Head of caudate nucleus (tissue), 42 donors: ENCODE measurements at regions not wholly inside any gene's neighbourhood (a gene's known extent, or its start where the extent isn't known, plus 50 kb on each side); places are given as distances from the start of the nearest gene placed in this dataset.
"Not testable (repeated sequence)": the region's sequence is repeated elsewhere in the genome, so short reads cannot be mapped to it uniquely, and the experiment has no call there.

Experiments used
- DNase-seq, 42 donors: peaks; one replicate each; pipeline versions ENCODE4 v3.0.0 to v3.0.0-alpha.2; 2020 to 2021; ENCODE audit warnings: mixed read lengths in 7 of 42
- intact Hi-C: fragments of 100-400 bp; cut with DNase I; formaldehyde crosslinking; loops from one replicate; pipeline ENCODE4 v1.15.0; 2022

DNA sequence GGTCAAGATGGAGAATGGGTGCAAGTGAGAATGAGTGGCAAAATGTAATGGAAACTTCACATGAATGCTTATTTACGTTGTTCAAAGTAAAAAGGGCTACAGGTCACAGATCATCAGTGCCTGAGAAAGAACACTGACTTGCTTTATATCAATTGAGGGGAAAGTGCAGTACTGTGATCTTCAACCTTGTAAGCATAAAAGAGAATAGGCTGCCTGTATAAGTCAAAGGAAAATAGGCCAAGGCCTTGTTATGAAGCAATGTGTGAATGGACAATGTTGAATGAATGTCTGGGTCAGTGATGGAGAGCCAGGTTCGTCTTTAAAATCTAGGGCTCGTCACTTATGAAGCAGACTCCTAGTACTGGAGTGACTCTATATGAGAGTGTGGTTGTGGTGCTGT is 158.6 kb upstream of the NT5E start:
- intact Hi-C loops: no loop called here
- no peak for DNase-seq

DNA sequence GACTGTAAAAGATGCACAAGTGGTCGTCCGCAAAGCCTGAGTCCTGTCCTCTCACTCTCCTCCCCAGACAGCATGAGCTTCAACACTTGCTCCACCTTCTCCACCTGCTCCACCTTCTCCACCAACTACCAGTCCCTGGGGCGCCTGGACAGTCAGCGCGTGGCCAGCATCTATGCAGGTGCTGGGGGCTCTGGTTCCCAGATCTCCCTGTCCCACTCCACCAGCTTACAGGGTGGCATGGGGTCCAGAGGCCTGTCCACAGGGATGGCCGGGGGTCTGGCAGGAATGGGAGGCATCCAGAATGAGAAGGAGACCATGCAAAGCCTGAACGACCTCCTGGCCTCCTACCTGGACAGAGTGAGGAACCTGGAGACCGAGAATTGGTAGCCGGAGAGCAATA is 162.2 kb upstream of the NT5E start:
- intact Hi-C loops: no loop called here
- no peak for DNase-seq

- intact Hi-C loops: no loop called here
- DNase-seq: no peak
These were observed 162.7 kb upstream of the NT5E start for GRCh38 chr6:85287158-85287557.

DNA sequence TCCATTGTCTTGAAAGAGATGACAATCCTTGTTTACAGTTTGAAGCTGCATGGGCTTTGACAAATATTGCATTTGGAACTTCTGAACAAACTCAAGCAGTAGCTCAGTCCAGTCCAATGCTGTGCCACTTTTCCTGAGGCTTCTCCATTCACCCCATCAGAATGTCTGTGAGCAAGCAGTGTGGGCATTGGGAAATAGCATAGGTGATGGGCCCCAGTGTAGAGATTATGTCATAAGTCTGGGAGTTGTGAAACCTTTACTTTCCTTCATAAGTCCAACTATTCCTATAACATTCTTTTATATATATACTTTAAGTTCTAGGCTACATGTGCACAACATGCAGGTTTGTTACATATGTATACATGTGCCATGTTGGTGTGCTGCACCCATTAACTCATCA is 163.4 kb upstream of the NT5E start:
- DNase-seq, intact Hi-C loops: not testable (repeated sequence)

- intact Hi-C loops: no loop called here
- DNase-seq: no peak
These were observed 163.9 kb upstream of the NT5E start for GRCh38 chr6:85285934-85286333.

- DNase-seq: no peak
- intact Hi-C loops: no loop called here
These were observed 164.8 kb upstream of the NT5E start for GRCh38 chr6:85285114-85285513.

GRCh38 chr6:85283436-85283835 is 166.4 kb upstream of the NT5E start:
- no peak for DNase-seq
- intact Hi-C loops: no loop called here

DNA sequence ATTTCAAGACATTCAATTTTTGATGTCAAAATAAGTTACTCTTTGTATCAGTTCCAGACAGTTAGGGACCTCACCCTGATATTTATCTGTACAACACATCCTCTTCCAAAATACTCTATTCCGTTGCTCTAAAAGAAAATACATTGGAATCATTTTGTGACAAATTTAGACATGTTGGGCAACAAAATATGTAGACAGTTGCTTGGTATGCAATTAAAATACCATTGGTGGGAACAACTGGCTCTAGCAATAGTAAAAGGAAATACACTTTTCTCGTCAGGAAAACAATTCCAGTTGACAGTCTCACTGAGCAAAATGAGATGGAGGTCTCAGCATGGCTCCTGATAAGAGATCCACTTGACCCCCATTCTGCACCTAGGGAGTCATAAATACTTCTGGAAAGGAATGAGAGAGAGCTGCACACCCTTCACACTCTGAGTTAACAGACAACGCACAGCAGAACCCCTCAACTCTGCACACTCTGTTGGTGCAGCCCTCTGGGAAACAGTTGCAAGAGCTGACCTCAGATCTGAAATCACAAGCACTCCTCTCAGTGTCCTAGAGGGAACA is 171.3 kb upstream of the NT5E start:
- no peak for DNase-seq
- intact Hi-C loops: no loop called here

DNA sequence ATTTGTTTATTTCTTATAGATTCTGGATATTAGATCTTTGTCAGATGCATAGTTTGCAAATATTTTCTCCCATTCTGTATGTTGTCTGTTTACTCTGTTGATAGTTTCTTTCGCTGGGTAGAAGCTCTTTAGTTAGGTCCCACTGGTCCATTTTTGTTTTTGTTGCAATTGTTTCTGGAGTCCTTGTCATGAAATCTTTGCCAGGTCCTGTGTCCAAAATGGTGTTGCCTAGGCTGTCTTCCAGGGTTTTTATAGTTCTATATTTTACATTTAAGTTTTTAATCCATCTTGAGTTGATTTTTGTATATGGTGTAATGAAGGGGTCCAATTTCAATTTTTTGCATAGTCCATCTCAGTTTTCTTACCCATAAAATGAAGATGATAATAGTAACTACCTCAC is 173.9 kb upstream of the NT5E start:
- intact Hi-C loops, DNase-seq: not testable (repeated sequence)

DNA sequence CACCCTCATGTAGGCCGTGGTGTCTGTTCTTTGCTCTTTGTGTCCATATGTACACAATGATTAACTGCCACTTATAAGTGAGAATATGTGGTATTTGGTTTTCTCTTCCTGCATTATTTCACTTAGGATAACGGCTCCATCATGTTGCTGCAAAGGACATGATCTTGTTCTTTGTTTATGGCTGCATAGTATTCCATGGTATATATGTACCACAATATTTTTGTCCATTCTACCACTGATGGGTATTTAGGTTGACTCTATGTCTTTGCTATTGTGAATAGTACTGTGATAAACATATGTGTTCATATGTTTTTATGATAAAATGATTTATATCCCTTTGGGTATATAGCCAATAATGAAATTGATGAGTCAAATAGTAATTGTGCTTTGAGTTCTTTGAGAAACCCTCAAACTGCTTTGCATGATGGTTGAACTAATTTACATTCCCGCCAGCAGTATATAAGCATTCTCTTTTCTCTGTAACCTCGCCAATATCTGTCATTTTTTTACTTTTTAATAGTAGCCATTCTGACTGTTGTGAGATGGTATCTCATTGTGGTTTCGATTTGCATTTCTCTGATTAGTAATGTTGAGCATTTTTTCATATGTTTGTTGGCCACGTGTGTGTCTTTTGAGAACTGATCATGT is 174.4 kb upstream of the NT5E start:
- intact Hi-C loops: no loop called here
- DNase-seq: no peak

GRCh38 chr6:85273870-85274269 is 176.0 kb upstream of the NT5E start:
- intact Hi-C loops: no loop called here
- no peak for DNase-seq

- DNase-seq: no peak
- intact Hi-C loops: no loop called here
These were observed 176.8 kb upstream of the NT5E start for GRCh38 chr6:85273046-85273445.

DNA sequence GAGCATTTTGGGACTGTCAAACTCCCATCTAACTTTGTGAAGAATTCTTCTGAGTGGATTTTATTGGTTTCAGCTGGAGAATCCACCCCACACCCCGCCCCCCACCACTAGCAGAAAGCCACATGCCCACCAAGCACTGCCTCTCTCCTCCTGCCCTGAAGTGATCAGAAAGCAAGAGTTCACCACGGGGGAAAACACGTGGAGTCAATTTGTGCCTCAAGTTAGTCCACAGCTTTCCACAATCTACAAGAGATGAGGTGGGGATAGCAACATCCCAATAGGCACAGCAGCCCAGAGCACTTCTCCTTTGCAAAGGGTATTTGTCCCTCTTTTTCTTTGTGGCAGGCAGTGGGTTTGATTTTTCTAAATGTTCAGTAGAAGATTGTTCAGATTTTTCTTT is 177.3 kb upstream of the NT5E start:
- intact Hi-C loops: no loop called here
- no peak for DNase-seq

GRCh38 chr6:85262621-85263020 is 187.3 kb upstream of the NT5E start:
- intact Hi-C loops: no loop called here
- no peak for DNase-seq

GRCh38 chr6:85261271-85261670 is 188.6 kb upstream of the NT5E start:
- DNase-seq: no peak
- intact Hi-C loops: no loop called here

DNA sequence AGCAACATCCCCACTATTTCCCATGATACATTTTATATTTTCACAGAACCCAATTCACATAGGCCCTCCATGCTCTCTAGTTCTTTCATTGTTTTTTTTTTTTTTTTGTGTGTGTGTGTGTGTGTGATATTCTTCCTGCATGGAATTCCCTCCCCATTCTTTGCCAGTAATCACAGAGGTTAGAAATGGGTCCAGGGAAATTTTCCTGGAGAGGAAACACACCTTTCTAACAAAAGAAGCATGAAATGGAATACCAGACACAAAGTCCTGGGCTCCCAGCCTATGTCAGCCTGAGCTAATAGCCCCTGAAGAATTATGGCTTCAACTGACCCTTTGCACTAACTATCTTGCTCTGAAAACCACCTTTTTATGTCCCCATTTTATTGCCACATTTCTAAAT is 194.2 kb upstream of the NT5E start:
- intact Hi-C loops: no loop called here
- DNase-seq: no peak

GRCh38 chr6:85252552-85252951 is 197.3 kb upstream of the NT5E start:
- no peak for DNase-seq
- intact Hi-C loops: no loop called here

DNA sequence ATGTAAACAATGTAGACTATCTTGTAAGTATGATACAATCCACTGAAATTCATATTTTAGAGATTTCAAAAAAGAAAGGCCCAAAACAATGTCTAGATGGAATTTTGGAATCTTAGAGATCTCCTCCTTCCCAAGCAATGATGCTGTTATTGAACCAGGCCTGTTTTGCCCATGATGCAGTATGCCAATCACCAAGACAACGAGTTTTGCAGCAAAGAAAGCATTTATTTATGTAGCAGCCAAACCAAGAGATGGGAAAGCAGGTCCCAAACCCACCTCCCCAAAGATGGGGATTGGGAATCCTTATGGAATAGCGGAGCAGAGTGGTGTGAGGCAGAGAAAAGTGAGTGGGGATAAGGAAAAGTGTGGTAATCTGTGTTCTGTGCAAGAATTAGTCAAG is 197.8 kb upstream of the NT5E start:
- intact Hi-C loops: no loop called here
- DNase-seq: no peak

DNA sequence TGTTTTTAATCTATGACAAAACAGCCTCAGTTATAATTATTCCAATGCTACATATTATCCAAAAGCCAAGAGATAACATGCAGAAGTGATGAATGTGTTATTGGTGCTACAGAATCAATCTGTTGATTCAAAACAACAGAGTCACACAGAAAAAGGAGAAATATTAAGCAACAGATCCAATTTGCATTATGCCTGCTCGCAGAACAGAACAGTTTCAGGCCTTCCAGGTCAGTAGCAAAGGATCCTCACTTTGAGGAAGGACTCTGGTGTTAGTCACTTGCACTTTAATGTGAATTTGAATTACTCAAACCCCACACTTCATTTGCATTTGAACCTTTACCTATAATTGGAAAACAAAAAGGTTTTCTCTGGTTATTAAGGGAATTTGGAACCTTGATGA is 198.6 kb upstream of the NT5E start:
- intact Hi-C loops: no loop called here
- no peak for DNase-seq

DNA sequence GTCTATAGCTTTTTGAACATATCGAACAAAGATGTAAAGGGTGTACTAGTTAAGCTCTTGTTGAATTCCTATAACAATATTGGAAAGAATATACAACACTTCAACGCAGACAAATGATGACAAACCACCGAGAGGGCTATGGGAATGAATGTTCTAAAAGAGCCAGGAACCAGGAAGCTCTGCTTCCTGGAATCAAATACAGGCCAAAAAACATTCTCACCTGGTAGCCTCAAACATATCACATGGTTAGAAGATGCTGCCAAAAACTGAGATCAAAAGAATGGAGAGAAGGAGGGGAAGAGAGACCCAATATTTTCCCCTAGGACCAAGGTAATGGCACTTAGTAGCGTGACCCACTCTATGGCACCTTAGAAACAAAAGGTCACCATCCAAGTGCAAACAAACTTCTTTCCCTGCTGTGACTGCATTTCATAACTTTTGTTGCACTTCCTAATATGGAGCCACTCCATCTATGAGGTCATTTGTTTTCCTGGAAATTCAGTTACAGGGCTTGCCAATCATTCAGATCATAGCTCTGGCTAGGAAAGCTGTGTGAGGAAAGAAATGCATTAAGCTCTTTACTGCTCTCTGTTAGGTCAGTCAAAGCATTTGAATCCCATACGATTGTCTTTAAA is 199.2 kb upstream of the NT5E start:
- intact Hi-C loops: no loop called here
- no peak for DNase-seq

GRCh38 chr6:85245004-85245403 is 204.9 kb upstream of the NT5E start:
- no peak for DNase-seq
- intact Hi-C loops: no loop called here
